Raji (cell line): ENCODE measurements at regions not wholly inside any gene's neighbourhood (a gene's known extent, or its start where the extent isn't known, plus 50 kb on each side); places are given as distances from the start of the nearest gene placed in this dataset.

ENCODE experiments used
- POLR2A ChIP-seq: IDR thresholded peaks from 2 replicates; pipeline ENCODE4 v1.6.1; 2011; ENCODE audit warnings: low read depth, low read length, control low read depth; ENCODE audit not compliant: insufficient read depth

DNA sequence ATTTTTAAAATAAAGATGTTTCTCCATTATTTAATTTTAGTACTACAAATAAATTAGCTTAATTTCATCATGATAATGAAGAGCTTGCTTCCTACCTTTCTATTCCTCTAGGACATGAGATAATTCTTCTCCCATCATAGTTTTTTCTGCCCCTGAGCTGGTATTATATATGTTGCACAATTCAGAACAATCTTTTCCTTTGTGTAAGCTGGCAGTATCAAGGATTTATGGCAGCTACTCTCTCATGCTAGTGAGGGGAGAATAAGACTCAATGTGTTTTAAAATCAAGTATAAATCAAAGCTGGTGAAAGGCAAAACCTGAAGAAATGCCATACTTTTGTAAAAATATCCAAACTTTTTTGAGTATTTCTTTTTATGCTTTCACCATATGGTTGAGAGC, 1405.3 kb downstream of the SI start:
- no peak for TF ChIP-seq POLR2A

DNA sequence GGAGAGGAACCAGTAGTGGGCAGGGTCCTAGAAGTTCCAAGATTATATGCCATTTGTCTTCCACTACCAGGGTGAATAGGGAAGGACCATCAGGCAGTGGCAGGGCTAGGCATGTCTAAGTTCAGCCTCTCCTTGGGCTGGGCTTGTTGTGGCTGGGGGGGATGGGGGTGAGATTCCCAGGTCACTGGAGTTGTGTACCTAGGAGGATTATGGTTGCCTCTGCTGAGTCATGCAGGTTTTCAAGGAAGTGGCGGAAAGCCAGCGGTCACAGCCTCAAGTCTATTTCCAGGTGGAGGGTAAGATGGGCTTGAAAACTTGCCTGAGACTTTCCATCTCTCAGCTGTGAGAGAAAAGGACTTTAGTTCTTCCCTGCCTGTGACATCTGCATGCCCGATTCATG, 1407.1 kb downstream of the SI start:
- no peak for TF ChIP-seq POLR2A

DNA sequence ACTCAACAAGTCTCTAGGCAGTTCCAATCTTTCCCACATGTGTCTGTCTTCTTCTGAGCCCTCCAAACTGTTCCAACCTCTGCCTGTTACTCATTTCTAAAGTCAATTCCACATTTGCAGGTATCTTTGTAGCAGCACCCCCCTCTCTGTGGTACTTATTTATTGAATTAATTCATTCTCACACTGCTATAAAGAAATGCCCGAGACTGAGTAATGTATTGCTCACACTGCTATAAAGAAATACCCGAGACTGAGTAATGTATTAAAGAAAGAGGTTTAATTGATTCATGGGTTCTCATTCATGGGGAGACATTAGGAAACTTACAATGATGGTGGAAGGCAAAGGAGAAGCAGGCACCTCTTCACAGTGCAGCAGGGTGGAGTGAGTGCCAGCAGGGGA, 1413.8 kb downstream of the SI start:
- no peak for TF ChIP-seq POLR2A

DNA sequence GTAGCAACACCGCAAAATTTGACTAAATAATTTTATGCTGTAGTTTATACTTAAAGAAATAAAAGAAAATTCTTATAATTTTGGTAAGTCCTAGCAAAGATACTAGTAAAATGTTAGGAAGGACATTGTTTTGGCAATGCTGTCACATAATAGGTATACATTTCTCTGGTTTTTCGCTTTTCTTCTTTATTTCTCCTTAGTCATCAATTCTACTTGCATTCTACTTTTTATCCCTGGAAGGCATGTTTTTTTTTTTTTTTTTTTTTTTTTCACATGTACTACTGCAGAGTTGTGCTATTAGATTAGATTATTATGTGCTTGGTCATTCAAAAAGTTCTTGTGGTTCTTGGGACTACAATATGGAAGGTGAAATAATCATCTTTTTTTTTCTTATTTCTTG, 1421.2 kb downstream of the SI start:
- no peak for TF ChIP-seq POLR2A

DNA sequence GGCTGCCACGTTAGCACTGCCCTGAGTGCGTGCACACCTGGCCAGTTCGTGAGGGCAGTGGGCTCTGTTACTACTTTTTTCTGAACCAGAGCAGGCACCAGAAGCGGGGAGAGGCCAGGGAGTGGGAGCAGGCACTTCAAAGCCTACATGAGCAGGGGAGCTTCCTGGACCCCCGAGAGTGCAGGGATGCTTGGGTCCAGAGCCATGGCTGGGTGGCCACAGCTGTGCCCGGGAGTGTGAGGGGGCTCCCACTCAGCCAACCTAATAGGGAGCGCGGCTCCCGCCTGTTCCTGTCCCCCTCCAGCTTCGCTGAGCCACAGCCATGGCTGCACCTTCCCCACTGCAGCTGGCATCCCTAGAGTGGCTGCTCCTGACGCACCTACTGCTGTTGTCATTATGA, 1423.3 kb downstream of the SI start:
- TF ChIP-seq POLR2A, result no peak

DNA sequence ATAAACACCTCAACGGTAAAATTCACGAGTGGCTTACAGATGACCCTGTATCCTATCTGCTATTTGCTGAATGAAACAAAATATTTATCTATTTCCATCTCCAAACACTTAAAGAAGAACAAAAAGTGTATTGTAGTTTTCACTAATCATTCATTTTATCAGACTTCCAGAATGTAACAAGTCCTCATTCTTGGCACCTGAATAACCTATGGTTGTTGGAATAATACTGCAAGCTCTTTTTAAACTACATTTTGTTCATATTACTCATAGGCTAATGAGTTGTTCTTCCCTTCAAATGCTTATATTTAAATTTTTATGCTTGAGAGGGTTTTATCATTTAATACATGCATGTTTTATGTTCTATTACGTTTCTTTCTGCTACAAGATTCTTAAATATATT, 1434.1 kb downstream of the SI start:
- TF ChIP-seq POLR2A, result no peak

DNA sequence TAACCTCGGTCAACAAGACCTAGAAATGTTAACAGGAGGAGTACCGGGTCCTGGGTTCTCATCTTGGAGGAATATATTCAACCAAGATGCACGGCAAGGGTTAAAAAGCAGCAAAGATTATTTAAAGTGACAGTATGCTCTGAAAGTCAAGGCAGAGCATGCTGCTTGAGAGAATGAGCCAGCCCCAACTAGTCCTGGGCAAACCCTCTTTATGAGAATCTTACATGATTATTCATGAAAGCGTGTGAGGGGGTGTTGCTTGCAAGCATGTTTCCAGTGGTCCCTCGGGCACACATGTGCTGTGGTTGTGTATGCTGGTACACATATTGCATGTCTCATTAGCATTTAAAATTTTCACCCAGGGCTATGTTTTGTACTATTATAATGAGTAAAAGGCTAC, 1445.6 kb downstream of the SI start:
- no peak for TF ChIP-seq POLR2A

DNA sequence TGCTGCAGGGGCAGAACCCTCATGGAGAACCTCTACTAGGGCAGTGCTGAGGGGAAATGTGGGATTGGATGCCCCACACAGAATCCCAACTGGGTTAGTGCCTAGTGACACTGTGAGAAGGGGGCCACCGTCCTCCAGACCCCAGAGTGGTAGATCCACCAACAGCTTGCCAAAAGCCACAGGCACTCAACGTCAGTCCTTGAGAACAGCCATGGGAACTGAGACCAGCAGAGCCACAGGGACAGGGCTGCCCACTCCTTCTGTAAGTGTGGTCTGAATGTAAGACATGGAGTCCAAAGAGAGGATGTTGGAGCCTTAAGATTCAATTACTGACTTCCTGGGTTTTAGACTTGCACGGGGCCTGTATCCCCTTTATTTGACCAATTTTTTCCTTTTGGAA, 1451.5 kb downstream of the SI start:
- TF ChIP-seq POLR2A, result no peak

DNA sequence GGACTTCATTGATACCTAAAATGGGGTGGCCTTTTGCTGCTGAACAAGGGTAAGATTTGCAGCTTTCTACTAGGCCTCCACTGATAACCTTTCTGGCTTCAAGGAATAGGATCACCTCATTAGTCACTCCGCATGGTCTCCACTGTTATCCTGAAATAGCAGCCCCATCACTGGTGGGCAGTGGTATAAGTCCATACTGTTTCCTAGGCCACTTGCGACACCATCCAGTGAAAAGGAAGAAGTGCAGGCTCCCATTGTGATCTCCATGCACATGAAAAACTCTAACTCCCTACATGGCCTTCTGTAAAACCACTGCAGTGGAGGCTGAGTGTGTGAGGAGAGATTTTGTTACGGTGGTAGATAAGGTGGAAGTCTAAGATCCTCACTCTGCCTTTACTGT, 1455.9 kb downstream of the SI start:
- TF ChIP-seq POLR2A, result no peak

DNA sequence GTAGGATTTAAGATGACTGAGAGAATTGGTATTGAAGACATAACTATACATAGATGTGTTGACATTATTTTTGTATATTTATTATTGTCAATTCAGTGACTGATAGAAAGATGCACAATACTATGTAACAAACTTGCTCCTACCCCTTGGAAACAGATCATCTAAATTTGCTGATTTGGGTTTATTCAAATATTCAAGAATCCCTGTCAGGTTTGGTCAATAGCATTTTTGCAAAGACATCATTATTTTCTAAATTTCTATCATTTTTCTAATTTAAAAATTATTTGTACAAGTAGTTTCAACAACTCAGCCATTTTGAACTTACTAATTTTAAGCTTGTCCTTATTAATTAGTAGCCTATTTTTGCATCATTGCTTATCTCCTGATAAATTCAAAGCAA, 1463.4 kb downstream of the SI start:
- no peak for TF ChIP-seq POLR2A

DNA sequence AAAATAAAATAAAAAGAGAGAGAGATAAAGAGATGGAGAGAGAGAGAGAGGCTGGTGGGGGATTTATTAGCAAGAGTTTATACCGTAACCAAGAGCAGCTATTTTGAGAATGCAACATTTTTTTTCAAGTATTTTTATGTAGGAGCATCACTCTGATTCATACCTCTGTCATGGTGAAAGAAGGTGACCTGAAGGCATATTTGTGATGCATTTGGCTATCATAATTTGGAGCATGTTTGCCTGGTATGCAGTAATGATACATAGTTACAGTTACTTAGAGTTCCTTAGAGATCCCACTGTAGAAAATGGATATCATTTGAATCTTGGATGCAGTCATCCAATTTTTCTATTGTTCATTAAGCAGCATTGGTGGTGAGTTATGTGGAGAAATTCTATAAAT, 1472.4 kb downstream of the SI start:
- TF ChIP-seq POLR2A, result no peak

DNA sequence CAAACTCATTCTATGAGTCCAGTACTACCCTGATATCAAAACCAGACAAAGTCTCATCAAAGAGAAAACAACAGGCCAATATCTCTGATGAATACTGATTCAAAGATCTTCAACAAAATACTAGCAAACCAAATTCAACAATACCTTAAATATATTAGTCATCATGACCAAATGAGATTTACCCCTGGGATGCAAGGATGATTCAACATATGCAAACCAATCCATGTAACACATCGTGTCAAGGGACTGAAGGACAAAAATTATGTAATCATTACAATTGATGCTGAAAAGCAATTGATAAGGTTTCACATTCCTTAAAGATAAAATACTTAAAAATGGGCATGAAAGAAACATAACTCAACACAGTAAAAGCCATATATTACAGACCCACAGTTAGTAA, 1476.9 kb downstream of the SI start:
- no peak for TF ChIP-seq POLR2A

DNA sequence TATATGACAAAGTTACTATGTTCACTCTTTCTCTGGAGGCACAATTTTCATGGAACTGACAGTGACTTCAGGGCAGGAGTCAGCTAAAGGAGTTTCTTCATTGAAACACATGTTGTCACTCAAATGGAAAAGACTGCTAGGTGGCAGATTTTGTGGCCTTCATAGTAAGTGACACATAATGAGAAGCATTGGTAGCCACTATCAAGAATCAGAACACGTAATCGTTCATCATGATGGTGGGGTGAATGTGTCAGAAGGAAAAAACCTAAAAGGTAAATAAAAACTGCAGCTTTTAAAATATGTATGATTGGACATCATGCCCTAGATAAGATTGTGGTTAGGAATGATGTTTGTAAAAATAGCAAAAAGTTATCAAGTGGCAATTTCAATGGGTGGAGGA, 1491.0 kb downstream of the SI start:
- no peak for TF ChIP-seq POLR2A

DNA sequence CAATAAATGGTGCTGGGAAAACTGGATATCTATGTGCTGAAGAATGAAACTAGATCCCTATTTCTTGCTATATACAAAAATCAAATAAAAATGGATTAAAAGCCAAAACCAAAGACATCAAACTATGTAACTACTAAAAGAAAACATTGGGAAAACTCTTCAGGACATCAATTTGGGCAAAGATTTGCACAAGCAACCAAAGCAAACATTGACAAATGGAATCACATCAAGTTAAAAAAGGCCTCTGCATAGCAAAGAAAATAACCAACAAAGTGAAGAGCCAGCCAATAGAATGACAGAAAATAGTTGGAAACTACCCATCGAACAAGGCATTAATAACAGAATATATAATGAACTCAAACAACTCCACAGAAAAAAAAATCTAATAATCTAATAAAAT, 1495.3 kb downstream of the SI start:
- no peak for TF ChIP-seq POLR2A

DNA sequence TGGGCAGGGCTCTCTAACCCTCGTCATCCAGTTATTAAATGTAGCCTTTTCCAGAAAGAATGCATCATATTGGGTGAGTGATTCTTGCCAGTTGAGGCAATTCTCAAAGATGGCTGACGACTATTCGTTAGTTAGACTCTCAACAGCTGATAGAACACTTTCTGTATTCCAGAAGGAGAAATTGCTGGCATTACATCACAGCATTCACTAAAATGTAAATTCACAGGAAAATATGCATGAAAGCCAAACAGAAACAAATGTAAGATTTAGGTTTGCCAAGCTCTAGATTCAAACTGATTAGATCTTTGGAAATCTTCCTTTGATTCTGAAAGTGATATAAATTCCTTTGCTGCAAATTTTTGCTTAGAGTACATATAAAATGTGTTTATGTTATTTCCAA, 1501.0 kb downstream of the SI start:
- TF ChIP-seq POLR2A, result no peak

DNA sequence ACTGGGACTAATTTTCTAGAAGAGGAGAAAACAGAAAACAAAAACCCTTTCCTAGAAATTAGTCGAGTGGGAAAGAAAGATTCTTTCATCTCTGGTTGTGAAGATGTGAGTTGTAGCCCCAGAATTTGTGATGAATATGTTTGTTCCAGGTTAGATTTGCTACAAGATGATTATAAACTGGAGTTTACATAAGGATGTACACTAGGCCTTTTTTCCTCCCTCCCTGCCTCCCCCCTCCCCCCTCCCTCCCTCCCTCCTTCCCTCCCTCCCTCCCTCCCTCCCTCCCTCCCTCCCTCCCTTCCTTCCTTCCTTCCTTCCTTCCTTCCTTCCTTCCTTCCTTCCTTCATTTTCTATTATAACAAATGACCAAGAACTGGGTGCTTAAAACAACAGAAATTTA, 1502.0 kb downstream of the SI start:
- TF ChIP-seq POLR2A, result no peak

DNA sequence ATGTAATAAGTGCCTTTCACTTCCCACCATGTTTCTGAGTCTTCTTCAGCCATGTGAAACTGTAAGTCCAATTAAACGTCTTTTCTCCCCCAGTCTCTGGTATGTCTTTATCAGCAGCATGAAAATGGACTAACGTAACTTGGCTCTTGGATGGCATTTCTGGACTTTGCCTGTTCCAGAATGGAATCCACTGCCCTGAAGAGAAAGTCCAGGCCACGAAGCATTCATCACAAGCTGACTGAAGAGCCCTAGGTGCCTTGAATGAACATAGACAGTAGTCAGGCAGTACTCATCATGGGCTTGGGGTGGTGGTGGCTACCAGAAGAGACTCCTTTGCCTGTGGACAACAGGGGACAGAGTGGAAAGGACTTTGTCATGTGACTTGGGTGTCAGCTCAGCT, 1505.0 kb downstream of the SI start:
- no peak for TF ChIP-seq POLR2A

DNA sequence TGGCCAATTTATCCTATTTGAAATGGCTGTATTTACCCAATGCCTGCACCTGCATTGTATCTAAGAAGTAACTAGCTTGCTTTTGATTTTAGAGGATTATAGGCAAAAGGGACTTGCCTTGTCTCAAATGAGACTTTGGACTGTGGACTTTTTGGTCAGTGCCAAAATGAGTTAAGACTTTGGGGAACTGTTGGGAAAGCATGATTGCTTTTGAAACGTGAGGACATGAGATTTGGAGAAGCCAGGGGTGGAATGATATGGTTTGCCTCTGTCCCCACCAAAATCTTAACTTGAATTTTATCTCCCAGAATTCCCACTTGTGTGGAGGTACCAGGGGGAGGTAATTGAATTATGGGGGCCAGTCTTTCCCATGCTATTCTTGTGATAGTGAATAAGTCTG, 1505.4 kb downstream of the SI start:
- TF ChIP-seq POLR2A, result no peak
